Fibroblast of peridontal ligament (primary cell): ENCODE measurements at regions not wholly inside any gene's neighbourhood (a gene's known extent, or its start where the extent isn't known, plus 50 kb on each side); places are given as distances from the start of the nearest gene placed in this dataset.

Experiments used
- DNase-seq: peaks from one replicate; pipeline ENCODE4 v3.0.0-alpha.2; 2010; ENCODE audit errors: extremely low read depth

DNA sequence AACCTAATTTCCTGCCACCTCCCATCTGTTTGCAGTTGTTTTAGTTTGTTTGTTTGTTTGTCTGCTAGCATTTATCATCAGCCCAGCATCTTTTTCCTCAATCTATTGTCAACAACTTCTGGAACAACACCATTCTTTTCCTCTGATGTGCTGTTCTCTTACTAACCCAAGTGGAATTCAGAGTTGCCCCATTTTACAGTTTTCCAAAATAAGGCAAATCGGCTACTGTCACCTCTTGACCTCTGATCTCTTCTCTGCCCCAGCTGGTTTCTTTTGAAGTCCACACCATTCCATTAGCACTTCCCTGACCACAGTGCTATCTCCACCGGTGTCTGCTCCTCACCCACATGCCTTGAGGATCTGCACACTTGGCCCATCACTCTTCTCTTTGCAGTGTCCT, 102.4 kb downstream of the EFNB2 start:
- no peak for DNase-seq

- no peak for DNase-seq
Measured at GRCh38 chr13:106432636-106433035, 102.8 kb downstream of the EFNB2 start.

DNA sequence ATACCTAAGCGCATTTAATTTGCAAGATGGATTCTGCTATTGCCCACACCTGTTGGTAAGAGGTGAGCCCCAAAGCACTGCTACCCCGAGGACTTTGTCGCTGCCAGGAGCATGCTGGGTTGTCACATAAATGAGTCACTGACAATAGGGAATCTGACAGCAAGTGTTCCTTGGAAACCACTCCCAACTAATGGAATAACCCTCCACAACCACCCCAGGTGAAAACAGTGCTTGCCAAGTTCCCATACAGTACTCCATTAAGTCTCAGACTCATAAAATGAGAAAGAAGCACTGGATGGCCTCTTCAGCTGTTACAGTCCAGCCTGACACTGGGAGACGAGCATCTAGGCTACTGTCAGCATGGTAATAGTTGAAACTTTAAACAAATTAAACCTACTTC, 108.6 kb downstream of the EFNB2 start:
- no peak for DNase-seq

DNA sequence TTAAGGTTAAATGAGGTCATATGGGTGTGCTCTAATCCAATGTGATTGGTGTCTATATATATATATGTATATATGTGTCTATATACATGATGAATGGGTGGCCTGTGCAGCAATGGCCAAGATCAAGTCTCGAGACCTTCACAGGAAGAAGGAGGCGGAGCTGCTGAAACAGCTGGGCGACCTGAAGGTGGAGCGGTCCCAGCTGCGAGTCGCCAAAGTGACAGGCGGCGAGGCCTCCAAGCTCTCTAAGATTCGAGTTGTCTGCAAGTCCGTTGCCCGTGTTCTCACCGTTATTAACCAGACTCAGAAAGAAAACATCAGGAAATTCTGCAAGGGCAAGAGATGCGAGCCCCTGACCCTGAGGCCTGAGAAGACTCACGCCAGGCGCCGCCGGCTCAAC, 109.8 kb downstream of the EFNB2 start:
- DNase-seq, result no peak

- no peak for DNase-seq
Measured at GRCh38 chr13:106424805-106425204, 110.7 kb downstream of the EFNB2 start.

DNA sequence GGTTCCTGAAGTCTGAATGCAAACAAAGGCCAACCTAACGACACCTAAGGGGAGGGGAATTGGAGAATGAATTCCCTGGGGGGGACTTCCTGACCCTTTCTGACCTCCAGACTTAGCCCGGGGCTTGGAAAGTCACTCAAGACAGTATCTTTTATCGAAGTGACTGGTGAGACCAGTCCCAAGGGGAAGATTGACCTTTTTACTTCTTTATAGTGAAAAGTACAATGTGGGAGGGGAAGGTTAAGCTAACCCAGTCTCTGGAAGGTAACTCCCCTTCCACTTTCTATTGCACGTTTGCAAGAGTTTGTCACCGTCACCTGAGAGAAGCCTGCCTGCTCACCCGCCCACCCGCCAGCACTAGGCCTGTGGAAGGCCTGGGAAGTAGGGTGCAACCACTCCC, 111.9 kb downstream of the EFNB2 start:
- no peak for DNase-seq

GRCh38 chr13:106418556-106418955, 116.9 kb downstream of the EFNB2 start:
- DNase-seq, result peak; percentile 99

- peak; percentile 72 for DNase-seq
Measured at GRCh38 chr13:106417467-106418110, 117.9 kb downstream of the EFNB2 start.

DNA sequence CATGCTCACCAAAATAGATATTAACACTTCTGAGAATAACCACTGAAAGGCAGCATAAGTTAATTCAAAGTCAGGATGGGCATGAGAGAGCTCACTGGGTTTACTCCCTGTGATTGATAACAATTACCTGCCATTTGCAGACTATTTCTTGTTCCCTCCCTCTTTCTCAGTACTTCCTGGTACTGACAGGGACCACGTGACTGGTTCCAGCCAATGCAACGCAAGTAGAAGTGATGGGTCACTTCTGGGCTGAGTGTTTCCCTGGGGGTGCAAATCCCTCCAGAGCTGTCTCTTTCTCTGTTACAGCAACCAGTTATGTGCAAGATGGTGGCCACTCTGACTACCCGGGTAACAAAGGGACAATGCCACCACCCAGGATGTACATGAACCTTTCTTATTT, 118.8 kb downstream of the EFNB2 start:
- no peak for DNase-seq

- no peak for DNase-seq
Measured at GRCh38 chr13:106415971-106416370, 119.5 kb downstream of the EFNB2 start.

GRCh38 chr13:106415442-106415841, 120.0 kb downstream of the EFNB2 start:
- no peak for DNase-seq

DNA sequence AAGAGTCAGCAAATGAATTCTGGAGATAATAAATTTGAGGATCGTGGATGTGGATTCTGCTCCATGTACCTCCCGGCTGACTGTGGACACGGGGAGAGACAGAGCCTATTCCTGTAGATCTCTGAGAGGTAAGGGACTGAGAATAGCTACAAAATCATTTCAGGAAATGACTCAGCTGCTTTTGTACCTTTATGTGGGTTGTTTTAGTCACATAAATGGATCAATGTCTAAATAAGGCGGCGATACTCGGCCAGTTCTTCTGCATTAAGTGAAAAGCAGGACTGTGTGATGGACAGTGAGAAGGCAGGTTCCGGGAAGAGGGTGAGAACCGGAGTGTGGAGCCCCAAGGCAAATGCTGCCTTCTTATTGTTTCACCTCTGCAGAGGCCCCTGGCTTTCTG, 128.1 kb downstream of the EFNB2 start:
- no peak for DNase-seq

DNA sequence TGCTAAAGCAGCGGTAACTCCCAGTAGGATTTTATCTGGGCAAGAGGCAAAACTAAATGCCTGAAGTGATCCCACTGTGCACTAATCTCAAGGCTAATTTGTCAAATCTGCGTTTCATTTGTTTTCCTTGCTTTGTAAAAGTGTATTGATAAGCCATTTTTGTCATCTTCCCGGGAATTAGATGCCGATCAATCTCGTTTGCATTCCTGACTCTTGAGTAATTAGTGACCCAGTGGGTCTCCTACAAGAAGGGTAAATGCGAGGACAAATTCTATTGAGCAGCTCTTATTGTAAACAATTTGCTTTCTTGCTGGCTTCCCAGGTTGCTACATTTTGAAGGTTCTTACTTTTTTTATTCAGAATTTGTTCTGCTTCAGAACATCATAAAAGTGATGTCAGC, 129.7 kb downstream of the EFNB2 start:
- no peak for DNase-seq

DNA sequence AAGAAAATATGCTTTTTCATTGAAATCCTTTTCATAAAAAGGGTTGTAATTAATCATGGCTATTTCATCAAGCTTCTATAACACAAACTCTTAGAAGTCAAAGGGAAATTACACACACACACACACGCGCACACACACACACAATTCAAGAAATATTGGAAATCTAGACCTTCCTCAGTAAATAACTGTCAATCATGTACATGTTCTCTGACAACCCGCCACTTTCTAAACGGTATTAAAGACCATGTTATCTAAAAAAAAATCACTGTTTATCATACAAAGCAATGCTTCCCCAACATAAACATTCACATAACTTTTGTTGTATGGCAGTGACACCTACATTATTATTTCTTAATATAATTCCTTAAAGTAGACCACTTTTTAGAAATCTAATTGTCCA, 132.2 kb downstream of the EFNB2 start:
- no peak for DNase-seq

GRCh38 chr13:106402866-106403265, 132.6 kb downstream of the EFNB2 start:
- DNase-seq, result no peak

DNA sequence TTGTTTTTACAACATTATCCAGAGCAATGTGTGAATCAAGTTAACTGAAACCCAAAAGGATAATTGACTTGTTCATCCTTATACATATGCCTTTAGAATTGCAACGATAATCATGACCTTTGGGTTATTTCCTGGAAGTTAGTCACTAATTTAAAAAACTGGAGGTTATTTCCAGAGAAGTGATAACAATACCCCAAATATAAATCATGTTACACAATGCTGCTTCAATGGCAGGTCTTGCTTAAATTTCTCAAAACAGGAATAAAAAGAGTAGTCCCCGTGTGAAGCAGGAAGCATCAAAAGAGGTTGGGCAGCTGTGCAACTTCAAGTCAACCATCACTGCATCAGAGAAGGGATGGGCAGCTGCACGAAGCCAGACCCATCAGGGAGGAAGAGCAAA, 134.4 kb downstream of the EFNB2 start:
- no peak for DNase-seq

DNA sequence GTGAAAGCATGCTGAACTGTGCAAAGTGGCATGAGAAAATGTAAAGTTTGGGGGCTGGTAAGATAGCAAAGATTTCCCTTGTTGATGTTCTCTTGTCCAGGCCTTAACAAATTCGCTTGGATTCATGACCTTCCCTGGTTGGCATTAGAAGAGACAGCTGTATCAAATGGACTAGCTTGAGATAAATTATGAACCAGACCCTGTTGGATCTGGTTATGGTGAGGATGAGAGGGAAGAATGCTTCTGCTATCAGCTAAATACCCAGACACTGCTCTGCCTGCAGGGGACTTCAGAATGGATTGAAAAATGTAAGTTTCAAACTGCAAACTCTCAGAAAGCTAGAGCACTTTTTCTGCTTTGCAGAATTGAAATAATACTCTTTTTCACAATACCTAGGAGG, 135.2 kb downstream of the EFNB2 start:
- no peak for DNase-seq

DNA sequence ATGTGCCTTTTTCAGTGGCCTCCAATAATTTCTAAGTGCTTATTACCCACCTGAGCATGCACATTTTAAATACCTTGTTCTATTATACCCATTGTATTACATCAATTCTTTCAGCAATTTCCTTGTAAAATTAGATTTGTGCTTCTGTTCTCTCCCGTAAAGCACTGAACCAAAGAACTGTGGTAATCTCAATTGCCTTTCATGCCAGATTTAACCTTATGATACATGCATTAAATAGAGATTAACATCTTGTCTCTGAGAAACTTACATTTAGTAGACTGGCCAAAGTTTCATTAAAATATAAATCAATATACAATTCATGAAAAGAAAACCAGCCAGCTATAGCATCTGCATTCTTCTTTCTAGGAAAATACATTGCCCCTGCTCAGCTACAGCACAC, 137.2 kb downstream of the EFNB2 start:
- no peak for DNase-seq

DNA sequence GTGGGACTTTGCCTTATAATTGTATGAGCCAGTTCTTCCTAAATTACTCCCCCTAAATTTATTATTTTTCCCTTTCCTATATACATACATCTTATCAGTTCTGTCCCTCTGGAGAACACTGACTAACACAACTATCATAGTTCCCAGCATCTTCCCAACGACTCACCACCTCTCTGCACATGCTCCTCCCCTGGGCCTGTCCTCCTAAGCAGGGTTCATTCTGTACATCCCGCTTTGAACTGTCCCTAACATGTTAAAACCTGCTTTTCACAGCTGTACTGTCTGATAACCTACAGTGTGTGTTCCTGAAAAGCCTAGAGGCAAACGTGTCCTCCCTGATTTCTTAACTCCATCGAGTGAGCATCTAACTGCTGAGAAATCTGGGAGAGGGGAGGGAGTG, 141.7 kb downstream of the EFNB2 start:
- no peak for DNase-seq

GRCh38 chr13:106391681-106392080, 143.8 kb downstream of the EFNB2 start:
- no peak for DNase-seq

DNA sequence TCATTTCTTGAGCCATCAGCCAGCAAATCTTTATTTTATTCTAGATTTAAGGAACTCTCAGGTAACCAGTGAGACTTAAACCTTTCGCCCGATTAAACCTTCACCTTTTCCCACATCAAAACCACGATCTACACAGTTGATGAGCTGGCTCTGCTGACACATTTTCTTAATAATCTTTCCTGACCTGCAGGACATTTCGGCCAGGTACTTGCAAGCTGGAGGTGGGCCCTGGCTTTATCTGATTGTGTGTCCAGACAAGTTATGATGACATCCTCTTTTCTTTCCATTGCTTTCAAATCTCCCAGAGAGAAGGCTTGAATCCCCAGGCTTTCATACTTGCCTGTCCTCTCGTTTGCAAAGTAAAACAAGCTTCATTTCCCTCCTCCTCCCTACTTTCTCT, 144.2 kb downstream of the EFNB2 start:
- DNase-seq, result no peak

DNA sequence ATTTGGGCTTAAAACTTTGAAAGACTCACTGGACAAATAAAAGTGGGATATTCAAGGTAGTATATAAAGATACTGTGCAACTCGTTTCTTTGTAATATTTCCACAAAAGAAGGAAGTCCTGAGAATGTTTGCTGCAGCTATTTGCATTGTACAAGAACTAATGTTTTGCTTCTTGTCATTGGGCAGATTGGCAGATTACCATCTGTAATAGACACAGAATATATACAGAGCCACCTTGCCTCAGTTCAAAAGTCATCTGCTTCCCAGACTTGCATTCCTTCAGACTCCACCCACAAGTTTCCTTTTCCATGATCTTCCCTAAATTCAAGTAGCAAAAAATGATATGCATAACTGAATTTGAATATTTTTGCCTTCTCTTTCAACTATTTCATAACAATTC, 145.1 kb downstream of the EFNB2 start:
- no peak for DNase-seq

GRCh38 chr13:106385654-106386053, 149.8 kb downstream of the EFNB2 start:
- DNase-seq, result peak; percentile 19

GRCh38 chr13:106384516-106384915, 150.9 kb downstream of the EFNB2 start:
- no peak for DNase-seq

- no peak for DNase-seq
Measured at GRCh38 chr13:106383791-106384190, 151.7 kb downstream of the EFNB2 start.
